ENCODE measurements at regions not wholly inside any gene's neighbourhood (a gene's known extent, or its start where the extent isn't known, plus 50 kb on each side); places are given as distances from the start of the nearest gene placed in this dataset.
A peak's percentile ranks its signal among the peaks of the same experiment; 100 is the strongest.

GRCh38 chr1:201589186-201589585, 50.3 kb downstream of the NAV1 start:
- TF ChIP-seq ZFX (IDR thresholded peaks at IDR 0.05; ENCODE audit: borderline replicate concordance) (no peak), CTCF (IDR thresholded peaks at IDR 0.05) (no peak)
- no peak overlapping the region for H3K27ac ChIP-seq

GRCh38 chr1:201590474-201590873, 51.5 kb downstream of the NAV1 start:
- TF ChIP-seq ZFX (IDR thresholded peaks at IDR 0.05; ENCODE audit: borderline replicate concordance): no peak
- no peak for TF ChIP-seq CTCF (IDR thresholded peaks at IDR 0.05)

GRCh38 chr1:201591348-201591747, 52.4 kb downstream of the NAV1 start:
- H3K27ac ChIP-seq: no peak overlapping the region
- no peak for TF ChIP-seq ZFX (IDR thresholded peaks at IDR 0.05; ENCODE audit: borderline replicate concordance)
- TF ChIP-seq CTCF (IDR thresholded peaks at IDR 0.05): no peak

More at GRCh38 chr1:201590474-201590873, 51.5 kb downstream of the NAV1 start:
- no peak overlapping the region for H3K27ac ChIP-seq

GRCh38 chr1:201591981-201592380, 53.1 kb downstream of the NAV1 start:
- no peak for TF ChIP-seq ZFX (IDR thresholded peaks at IDR 0.05; ENCODE audit: borderline replicate concordance)
- no peak for TF ChIP-seq CTCF (IDR thresholded peaks at IDR 0.05)
- no peak overlapping the region for H3K27ac ChIP-seq

- no peak for TF ChIP-seq ZFX (IDR thresholded peaks at IDR 0.05; ENCODE audit: borderline replicate concordance)
- TF ChIP-seq CTCF (IDR thresholded peaks at IDR 0.05): no peak
- H3K27ac ChIP-seq: peak overlapping the region; percentile 89
Observed at GRCh38 chr1:201593200-201593921, 54.4 kb downstream of the NAV1 start.

- H3K27ac ChIP-seq: peak overlapping the region; percentile 89
- TF ChIP-seq CTCF (IDR thresholded peaks at IDR 0.05) (no peak), ZFX (IDR thresholded peaks at IDR 0.05; ENCODE audit: borderline replicate concordance) (no peak)
Observed at GRCh38 chr1:201594575-201595245, 55.8 kb downstream of the NAV1 start.

- peak overlapping the region; percentile 89; the same call in 1 of the 2 replicates for H3K27ac ChIP-seq
- TF ChIP-seq ZFX (IDR thresholded peaks at IDR 0.05; ENCODE audit: borderline replicate concordance) (no peak), CTCF (IDR thresholded peaks at IDR 0.05) (no peak)
Observed at GRCh38 chr1:201595381-201595780, 56.5 kb downstream of the NAV1 start.

Data from 22Rv1 (cell line).